NB4 (cell line): ENCODE measurements at regions not wholly inside any gene's neighbourhood (a gene's known extent, or its start where the extent isn't known, plus 50 kb on each side); places are given as distances from the start of the nearest gene placed in this dataset.

Experiments
- DNase-seq: peaks from one replicate; pipeline ENCODE4 v3.0.0; 2010; ENCODE audit warnings: low read depth
- H3K4me3 ChIP-seq: one replicate; pipeline ENCODE4 v1.5.1; 2011; ENCODE audit warnings: mild to moderate bottlenecking, low read depth, low read length, moderate library complexity
- MYC ChIP-seq: IDR thresholded peaks from 2 replicates; pipeline ENCODE4 v1.6.1; 2011; ENCODE audit warnings: low read depth, low read length
- POLR2A ChIP-seq: IDR thresholded peaks from 2 replicates; pipeline ENCODE4 v1.6.1; 2011; ENCODE audit warnings: mild to moderate bottlenecking; ENCODE audit not compliant: insufficient read length; ENCODE audit errors: extremely low read depth
- TF ChIP-seq, protein P1 (sequence below): IDR thresholded peaks from 2 replicates; pipeline ENCODE4 v1.6.1; 2011; ENCODE audit warnings: low read depth, low read length
- TF ChIP-seq, protein P2 (sequence below): IDR thresholded peaks from one replicate; pipeline ENCODE4 v1.5.1; 2012; ENCODE audit warnings: low read depth, low read length

DNA sequence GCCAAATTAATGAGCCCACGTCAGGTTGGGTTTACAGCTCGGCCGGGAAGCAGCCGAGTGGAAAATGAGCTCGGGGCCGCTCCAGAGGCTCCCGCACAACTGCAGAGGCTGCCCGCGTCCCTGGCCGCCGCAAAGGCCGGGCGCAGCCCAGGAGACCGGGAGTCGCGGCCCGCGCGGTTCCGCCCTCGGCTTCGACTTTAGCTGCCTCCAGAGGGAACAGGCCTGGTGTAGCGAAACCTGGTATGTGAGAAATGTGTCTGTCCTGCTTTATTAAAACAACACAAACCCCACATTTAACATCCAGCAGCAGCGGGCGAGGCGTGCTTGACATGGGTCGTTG is 66.2 kb downstream of the FOXD1 start:
- TF ChIP-seq POLR2A (no peak), MYC (no peak)
- TF ChIP-seq, protein P1, sequence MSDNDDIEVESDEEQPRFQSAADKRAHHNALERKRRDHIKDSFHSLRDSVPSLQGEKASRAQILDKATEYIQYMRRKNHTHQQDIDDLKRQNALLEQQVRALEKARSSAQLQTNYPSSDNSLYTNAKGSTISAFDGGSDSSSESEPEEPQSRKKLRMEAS = no peak
- TF ChIP-seq, protein P2, sequence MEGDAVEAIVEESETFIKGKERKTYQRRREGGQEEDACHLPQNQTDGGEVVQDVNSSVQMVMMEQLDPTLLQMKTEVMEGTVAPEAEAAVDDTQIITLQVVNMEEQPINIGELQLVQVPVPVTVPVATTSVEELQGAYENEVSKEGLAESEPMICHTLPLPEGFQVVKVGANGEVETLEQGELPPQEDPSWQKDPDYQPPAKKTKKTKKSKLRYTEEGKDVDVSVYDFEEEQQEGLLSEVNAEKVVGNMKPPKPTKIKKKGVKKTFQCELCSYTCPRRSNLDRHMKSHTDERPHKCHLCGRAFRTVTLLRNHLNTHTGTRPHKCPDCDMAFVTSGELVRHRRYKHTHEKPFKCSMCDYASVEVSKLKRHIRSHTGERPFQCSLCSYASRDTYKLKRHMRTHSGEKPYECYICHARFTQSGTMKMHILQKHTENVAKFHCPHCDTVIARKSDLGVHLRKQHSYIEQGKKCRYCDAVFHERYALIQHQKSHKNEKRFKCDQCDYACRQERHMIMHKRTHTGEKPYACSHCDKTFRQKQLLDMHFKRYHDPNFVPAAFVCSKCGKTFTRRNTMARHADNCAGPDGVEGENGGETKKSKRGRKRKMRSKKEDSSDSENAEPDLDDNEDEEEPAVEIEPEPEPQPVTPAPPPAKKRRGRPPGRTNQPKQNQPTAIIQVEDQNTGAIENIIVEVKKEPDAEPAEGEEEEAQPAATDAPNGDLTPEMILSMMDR = no peak
- no peak overlapping the region for H3K4me3 ChIP-seq
- DNase-seq = no peak

DNA sequence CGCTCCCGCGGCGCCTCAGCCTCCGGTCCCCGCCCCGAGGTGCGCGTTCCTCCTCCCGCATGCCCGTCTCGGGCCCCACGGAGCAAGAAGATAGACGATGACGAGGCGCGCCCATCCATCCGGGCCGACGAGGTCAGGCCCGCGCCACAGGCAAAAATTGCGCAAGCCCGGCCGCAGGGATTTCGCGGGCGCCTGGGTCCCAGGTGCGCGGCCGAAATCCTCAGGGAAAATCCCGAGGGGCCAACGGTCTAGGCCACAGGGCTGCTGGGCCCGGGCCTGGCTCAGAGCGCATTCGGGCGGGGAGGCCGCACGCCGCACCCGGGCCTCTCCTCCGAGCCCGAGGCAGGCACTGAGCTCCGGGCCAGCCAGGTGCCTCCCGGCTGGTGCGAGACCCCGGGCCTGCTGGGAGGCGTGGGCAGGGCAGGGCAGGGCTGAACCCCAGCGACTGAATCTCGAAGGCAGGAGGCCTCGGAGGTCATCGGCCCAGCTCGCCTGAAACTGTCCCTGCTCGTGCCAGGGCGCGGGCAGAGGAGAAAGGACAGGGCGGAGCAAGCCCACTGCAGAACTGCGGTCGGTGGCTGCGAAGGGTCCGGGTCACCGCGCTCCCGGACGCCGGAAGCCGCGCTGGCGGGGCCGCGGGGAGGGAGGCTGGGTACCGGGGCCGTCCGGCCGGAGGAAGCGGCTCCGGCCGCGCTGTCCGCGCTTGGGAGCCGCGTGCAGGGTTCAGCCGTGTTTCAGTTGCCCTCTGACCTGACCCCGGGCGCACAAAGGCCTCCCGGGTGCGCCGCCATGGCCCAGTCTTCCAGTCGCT is 66.8 kb downstream of the FOXD1 start:
- H3K4me3 ChIP-seq = no peak overlapping the region
- DNase-seq = no peak
- TF ChIP-seq MYC (no peak), POLR2A (no peak)
- TF ChIP-seq, protein P1 = no peak
- TF ChIP-seq, protein P2 = no peak

DNA sequence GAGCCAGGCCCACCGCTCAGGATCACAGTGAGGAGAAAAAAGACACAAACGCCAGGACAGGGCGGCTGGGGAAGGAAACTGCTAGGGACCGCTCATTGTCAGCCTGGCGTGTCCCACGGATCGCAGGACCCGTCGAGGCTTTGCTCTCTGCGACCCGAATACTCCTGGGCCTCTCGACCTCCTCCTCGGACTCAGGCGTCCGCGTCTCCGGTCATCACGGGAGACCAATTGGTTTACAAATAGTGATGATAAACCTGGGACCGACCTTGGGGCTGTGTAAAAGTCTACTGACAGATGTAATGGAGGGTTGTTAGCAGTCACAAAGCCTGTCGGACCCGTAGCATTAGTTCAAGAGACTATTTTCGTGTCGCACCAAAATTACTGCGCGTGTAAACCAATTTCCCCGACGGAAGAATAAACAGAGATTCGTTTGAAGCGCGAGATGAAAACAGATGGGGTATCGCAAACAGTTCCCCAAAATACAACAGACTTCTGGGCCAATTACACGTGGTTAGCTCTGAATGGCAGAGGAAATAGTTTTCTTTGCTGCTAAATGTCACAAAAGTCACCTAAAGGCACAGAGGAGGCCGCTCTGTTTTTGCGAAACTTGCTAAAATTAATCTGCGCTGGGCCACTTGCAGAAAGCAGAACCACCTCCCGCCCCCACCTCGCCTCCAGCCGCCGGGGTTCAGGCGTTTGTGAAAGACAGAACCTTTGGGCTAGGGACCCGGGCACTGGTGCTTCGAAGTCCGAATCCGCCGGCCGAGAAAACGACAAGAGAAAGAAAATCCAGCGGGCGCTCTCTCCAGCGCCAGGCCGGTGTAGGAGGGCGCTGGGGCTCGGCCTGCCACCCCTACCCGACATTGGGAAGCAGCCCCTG is 67.6 kb downstream of the FOXD1 start:
- H3K4me3 ChIP-seq = no peak overlapping the region
- TF ChIP-seq, protein P2 = no peak
- no peak for TF ChIP-seq POLR2A
- no peak for TF ChIP-seq MYC
- TF ChIP-seq, protein P1 = no peak
- DNase-seq = peak; percentile 4

DNA sequence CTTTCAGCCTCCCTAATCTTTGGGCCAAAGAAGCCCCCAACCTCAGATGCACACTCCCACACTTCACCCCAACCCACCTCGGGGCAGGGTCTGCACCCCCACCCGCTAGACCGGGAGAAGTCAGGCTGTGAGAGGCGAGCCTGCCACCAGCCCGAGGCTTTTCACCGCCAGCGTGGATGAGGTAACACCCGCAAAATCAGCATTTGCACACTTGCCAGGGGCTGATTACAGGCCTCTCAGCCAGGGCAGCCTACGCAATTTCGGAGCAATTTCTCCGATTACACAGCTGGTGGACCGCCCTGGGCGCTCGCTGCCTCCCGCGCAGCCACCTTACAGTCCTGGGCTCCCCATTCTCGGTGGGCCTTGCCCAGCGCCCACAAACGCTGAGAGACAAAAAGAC is 68.5 kb downstream of the FOXD1 start:
- DNase-seq = no peak
- no peak overlapping the region for H3K4me3 ChIP-seq
- TF ChIP-seq POLR2A (no peak), MYC (no peak)
- TF ChIP-seq, protein P1 = no peak
- TF ChIP-seq, protein P2 = no peak

DNA sequence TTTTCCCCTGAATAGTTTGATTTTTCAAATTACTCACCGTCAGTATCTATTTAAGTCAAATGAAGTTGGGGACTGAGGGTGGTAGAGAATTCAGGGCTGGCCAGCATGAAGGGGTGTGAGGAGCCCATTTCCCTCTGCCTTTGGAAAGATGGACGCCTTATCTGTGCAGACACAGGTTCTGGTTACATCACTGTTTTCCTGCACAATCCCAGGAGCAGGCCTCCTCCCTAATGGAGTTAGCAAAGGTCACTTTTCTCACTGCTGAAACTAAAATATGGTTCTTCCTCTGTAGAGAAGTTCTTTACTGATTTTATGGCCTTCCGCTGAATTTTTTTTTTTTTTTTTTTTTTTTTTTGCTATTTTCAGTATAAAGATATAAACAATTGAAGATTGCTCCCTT is 69.1 kb downstream of the FOXD1 start:
- TF ChIP-seq, protein P1 = no peak
- TF ChIP-seq, protein P2 = no peak
- TF ChIP-seq MYC (no peak), POLR2A (no peak)
- no peak for DNase-seq
- no peak overlapping the region for H3K4me3 ChIP-seq
